NCI-H748 (cell line): ENCODE measurements at regions not wholly inside any gene's neighbourhood (a gene's known extent, or its start where the extent isn't known, plus 50 kb on each side); places are given as distances from the start of the nearest gene placed in this dataset.

ENCODE experiments used
- DNase-seq: peaks from one replicate; lab custom pipeline; 2025; ENCODE audit not compliant: unreplicated experiment; lab: John Stamatoyannopoulos, UW

DNA sequence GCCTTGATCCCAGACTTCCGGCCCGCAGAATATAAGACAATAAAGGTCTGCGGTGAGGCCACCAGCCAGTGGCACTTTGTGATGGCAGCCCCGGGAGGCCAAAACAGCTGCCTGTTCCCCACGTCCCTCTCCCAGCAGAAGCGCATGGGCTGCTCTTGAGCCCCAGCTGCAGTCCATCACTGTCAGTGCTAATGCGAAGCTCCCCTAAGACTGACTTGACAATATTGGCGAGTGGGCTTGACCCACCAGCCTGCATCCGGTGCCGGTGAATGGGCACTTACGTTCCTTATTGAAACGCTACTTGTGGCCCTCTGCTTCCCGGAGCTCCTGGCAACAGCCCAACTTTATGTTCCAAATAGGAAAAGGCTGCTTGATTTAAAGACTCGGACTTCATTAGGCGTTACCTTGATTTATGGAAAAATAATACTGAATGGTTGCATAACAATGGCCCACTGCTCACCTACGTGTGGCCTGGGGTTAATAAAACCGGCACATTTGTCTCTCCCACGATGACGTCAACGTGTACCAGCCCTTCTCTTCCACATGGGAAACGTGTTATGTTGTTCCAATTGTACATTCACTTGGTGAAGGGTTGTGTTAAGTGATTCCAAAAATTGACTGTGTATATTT lies 93.4 kb upstream of the SEPTIN5 start:
- DNase-seq = no peak

GRCh38 chr22:19621373-19622060 lies 92.8 kb upstream of the SEPTIN5 start:
- DNase-seq = no peak

DNA sequence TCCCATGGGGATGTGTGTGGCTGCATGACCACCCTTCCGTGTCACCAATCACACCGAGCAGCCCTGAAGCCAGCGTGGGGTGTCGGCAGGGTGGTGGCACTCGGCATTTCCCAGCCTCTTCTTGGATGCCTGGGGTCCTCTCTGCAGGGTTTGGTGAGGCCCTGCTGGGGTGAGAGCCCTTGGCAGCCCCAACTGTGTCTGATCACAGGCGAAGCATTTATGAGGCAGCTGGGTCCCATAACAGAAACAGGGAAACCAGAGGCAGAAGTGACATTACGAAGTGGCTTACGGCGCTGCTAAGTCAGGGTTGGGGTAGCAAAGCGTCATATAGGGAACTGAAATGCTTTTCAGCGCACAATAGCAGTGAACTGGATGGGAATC lies 92.3 kb upstream of the SEPTIN5 start:
- DNase-seq = no peak

- DNase-seq = no peak
These were observed 88.8 kb upstream of the SEPTIN5 start for GRCh38 chr22:19625331-19626041.

- no peak for DNase-seq
These were observed 88.2 kb upstream of the SEPTIN5 start for GRCh38 chr22:19626042-19626587.

DNA sequence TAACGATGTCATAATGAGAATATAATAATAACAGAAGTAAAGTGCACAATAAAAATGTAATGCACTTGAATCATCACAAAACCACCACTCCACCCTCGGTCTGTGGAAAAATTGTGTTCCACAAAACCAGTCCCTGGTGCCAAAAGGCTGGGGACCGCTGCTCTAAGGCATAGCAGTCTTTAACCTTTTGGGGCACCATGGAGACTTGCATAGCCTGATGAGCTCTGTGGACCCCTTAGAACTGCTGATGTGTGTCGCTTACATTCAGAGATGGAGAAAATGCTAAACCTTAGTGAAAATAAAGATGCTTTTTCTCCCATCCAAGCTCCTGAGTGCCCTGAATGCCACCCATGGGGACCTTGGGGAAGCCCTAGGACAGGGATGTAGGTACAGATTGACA lies 87.6 kb upstream of the SEPTIN5 start:
- no peak for DNase-seq

- DNase-seq = no peak
These were observed 86.1 kb upstream of the SEPTIN5 start for GRCh38 chr22:19628038-19628776.

DNA sequence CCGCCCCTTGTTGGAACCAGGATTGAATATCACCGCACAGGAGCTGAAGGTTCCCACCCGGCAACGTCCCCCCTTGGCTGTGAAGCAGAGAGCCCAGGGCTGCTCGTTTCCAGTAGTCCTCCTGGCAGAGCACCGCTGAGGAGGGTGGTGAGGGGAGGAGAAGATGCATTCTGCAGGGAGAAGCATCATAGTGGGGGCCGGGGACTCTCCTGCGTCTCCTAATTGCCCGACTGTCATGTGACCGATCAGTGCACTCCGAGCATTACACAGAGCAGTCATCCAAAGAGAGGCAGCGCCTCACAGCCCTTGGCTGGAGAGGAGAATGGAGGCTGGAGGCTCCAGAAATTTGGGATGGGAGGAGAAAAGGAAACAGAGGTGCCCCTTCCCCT lies 85.0 kb upstream of the SEPTIN5 start:
- peak; percentile 32 for DNase-seq

DNA sequence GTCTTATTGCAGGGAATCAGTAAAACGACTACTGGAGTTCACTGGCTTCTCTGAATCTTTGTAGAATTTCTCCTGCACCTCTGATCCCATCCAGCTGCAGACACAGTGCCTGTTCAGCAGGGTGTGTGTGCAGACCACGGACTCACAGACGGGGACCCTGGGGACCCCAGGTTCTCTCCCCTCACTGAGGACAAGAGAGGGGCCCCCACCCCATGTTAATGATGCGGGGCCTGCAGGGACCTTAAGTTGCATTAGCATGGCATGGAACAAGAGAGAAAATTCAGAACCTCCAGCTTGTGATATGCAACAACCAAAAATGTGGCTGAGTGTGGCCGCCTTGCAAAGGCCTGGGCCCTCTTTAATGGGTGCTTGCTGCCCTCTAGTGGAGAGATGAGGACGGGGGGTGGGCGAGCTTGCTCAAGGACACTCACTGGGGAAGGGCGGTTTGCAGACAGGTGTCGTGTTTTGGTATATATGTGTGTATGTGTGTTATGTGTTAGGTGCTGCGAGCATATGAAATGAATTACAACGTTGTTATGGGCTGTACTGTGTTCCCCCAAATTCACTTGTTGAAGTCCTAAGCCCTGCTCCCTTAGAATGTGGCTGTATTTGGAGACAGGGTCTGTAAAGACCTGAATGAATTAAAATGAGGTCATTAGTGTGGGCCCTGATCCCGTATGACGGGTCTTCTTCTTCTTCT lies 84.4 kb upstream of the SEPTIN5 start:
- DNase-seq = peak; percentile 66

GRCh38 chr22:19630614-19631013 lies 83.7 kb upstream of the SEPTIN5 start:
- no peak for DNase-seq

DNA sequence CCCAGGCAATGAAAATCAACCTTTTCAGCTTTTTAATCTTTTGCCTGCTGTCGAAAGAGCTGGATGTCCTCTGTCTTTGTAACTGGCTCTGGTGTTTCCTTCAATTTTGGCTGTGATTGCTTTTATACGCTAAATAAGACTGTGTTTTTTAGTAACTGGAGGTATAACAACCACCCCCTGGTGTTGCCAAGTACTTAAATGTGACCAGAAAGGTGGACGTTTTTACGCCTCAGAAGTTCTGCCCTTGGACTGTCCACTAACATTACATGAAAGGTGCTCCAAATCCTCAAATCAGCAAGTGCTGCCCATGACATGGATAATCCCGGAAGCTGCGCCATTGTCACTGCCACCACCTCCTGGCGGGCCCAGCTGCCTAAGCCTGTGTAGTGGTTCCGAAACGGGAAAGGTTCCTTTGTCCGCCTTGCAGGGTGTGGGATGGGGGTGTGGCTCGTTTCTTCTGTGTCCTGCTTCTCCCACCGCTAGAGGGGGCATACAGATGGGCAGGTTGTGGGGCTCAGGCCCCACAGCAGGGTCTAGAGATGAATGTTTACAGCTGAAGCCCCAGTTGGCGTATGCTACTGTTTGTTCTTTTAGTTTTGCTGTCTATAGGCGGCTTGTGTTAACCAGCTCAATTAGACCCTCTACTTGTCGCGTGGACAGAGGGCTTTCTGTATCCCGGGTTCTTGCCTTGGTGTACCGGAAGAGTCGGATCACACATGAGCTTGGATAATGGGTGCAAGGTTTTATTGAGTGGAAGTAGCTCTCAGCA lies 82.2 kb upstream of the SEPTIN5 start:
- peak; percentile 32 for DNase-seq

DNA sequence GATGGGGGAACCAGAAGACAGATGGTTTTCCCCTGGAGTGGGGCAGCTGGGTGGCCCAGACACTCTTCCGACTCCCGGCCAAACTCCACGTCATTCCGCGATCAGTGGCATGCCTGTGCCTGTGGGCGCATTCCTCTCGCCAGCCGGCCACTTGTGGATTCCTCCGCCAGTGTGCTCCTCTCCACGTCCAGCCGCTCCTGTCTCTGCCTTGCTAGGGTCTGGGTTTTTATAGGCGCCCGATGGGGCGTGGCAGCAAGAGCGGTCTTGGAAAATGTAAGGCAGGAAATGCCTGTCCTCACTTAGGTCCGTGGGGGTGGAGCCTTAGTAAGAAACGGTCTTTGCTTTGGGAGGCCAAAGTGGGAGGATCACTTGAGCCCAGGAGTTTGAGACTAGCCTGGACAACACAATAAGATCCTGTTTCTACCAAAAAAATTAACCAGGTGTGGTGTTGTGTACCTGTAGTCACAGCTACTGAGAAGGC lies 81.6 kb upstream of the SEPTIN5 start:
- DNase-seq = no peak

DNA sequence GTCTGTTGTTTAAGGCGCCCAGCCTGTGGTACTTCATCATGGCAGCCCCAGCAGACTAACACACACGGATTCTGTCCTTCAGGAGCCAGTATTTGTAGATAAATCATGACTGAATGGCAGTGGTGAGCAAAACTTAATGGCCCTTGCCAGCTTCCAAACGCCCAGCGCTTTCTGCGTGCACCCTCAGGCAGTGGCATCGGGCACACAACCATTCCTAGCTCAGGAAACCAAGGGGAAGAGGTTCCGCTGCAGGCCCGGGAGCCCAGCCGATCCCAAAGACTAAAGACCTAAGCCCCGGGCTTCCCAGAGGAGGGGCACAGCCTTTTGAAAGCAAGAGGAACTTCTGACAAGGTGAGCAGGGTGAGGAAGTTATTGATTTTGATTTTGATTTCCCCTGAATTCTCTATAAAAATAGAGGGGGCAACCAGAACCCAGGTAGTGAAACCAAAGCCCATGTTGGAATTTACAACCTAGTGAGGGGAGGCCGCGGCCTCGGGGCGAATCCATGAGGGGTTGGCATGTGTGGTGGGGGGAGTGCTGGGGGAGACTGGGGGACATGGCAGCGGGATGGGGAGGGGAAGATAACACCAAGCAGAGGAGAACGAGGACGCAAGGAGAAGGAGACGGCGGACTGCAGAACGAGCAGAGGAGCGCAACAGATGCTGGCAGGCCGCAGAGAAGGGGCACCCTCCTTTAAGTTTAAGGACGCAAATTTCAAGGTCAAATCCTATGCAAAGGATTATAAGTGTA lies 79.9 kb upstream of the SEPTIN5 start:
- no peak for DNase-seq

GRCh38 chr22:19635644-19636043 lies 78.7 kb upstream of the SEPTIN5 start:
- DNase-seq = no peak

DNA sequence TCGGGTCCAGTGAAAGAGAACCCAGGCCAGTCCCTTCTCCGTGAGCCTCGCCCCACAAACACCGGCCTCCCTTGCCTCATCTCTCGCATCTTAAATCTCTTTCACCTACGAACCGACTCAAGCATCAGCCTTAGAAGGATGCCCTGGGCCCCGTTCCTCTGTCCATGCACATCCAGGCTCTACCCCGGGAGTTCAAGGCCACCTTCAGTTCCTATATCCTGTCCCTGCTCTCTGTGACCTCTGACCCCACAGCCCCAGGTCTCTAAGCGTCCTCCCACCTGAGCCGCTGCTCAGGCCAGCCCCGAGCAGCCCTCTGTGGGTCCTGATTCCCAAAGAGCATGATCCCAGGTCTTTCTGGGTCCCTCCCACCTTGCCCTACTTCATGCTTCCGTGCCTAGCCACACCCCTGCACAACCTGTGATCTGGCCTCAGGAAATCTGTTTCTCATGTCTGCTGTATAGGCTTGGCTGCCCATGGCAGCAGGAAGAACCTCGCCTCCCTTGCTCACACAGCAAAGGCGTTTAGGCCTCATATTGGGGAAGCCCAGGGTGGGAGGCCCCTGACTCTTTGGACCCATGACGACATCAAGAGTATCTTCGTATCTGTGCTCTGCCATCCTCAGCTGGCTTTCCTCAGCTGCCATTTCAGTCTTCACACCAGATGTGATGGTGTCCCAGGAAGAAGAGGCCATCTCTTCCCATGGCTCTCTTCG lies 77.5 kb upstream of the SEPTIN5 start:
- DNase-seq = no peak

DNA sequence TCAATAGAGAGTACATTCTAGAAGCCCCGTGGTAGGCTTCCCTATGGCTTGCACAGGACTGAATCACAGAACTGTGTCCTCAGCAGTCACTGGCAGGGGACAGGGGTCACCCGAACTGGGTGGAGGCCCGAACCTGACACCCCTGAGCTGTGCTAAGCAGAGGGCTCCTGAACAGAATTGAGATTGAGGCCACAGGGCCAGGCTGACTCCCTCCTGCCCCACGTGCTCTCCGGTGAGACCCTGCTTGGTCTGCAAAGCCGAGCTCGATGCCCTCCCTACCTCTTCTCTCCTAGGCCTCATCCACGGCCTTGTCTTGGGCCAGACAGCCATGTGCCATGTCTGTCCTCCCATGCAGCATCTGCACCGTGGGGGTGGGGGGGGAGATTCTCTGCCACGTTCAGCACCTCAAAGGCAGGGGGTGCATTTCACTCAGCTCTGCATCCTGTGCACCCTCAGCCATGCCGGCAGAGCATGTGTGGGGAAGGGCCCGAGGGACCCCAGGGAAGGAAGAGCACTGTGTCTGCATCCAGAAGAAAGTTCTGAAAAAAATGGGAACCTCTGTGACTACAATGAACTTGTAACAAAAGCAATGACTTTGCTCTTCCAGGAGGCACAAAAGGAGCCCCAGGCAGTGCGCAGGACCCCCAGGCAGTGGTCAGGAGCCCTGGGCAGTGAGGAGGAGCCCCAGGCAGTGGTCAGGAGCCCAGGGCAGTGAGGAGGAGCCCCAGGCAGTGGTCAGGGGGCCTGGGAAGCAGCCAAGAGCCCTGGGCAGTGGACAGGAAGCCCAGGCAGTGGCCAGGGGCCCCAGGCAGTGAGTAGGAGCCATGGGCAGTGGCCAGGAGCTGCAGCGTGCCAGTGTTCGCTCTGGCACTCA lies 76.7 kb upstream of the SEPTIN5 start:
- no peak for DNase-seq

GRCh38 chr22:19638282-19639015 lies 75.9 kb upstream of the SEPTIN5 start:
- DNase-seq = no peak
